H1 (cell line): ENCODE measurements at regions not wholly inside any gene's neighbourhood (a gene's known extent, or its start where the extent isn't known, plus 50 kb on each side); places are given as distances from the start of the nearest gene placed in this dataset.

Experiments
- ATF3 ChIP-seq: IDR thresholded peaks from 2 replicates; pipeline ENCODE4 v1.6.1; 2011; ENCODE audit warnings: low read depth, mild to moderate bottlenecking, low read length; ENCODE audit not compliant: insufficient read depth
- CHD1 ChIP-seq: IDR thresholded peaks from 2 replicates; pipeline ENCODE4 v1.6.1; 2012; ENCODE audit warnings: low read depth, low read length, improper control_type of control experiment
- HDAC6 ChIP-seq: IDR thresholded peaks from one replicate; pipeline ENCODE4 v1.7.1; 2012; ENCODE audit warnings: low read depth, mild to moderate bottlenecking, inconsistent platforms, low read length, moderate library complexity
- SIX5 ChIP-seq: IDR thresholded peaks from 2 replicates; pipeline ENCODE4 v1.6.1; 2011; ENCODE audit warnings: mild to moderate bottlenecking, low read depth, low read length

GRCh38 chr14:101116486-101117130 lies 213.1 kb upstream of the RTL1 start (continued):
- TF ChIP-seq ATF3 (no peak), HDAC6 (no peak), CHD1 (no peak), SIX5 (no peak)
- TF ChIP-seq, all 59 proteins: peak for 0
